ENCODE measurements at regions not wholly inside any gene's neighbourhood (a gene's known extent, or its start where the extent isn't known, plus 50 kb on each side); places are given as distances from the start of the nearest gene placed in this dataset.

DNA sequence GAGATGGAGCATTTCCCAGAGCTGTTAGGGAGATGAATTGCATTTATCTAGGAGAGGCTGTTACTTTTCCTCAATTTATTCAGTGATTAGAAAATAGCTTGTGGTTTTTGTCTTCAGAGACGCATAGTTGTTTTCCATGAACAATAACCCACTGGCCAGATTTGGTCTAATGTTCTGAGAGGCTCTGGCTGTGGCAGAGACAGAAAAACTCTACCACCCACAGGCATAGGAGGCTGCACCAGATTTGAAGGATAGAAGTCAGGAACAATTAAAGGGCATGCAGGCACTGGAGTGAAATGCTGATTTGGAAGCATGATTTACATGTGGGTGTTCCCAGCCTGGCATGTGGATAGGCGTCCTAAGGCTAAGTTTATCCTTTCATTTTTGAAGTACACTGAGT lies 143.5 kb downstream of the NFKBIZ start:
- Histone ChIP-seq H3K4me1 (no peaks in the 10 kb centered on the region), H3K27me3 (replicated peaks; ENCODE audit: control insufficient read depth, insufficient read depth, low read length) (no peaks in the 10 kb centered on the region), H3K36me3 (ENCODE audit: control insufficient read depth, insufficient read depth, low read length) (no peaks in the 10 kb centered on the region), H3K9me3 (no peaks in the 10 kb centered on the region), H3K4me3 (ENCODE audit: low read depth, low read length) (no peak overlapping the region)
- ChIA-PET CTCF (no interaction called here), POLR2A (no interaction called here)
- Mint-ChIP-seq H3K4me3 (ENCODE audit: unreplicated experiment) (no peak overlapping the region), H3K36me3 (ENCODE audit: insufficient read depth, unreplicated experiment) (no peaks in the 10 kb centered on the region), H3K4me1 (ENCODE audit: low read depth, unreplicated experiment) (no peaks in the 10 kb centered on the region), H3K27me3 (ENCODE audit: insufficient read depth, unreplicated experiment) (peaks cover 4% of the 10 kb centered on the region), H3K27ac (ENCODE audit: unreplicated experiment) (no peak overlapping the region), H3K9me3 (ENCODE audit: unreplicated experiment) (no peaks in the 10 kb centered on the region)
- intact Hi-C loops (cut with micrococcal nuclease; ENCODE audit: unreplicated experiment), result loop anchor here (10.0 kb wide), 1 partner anchor 178 kb away; no protein-coding TSS in a partner anchor
- no peak for DNase-seq
- BruUV-seq (replicated peaks), result no TSS peak
- TF ChIP-seq, protein P1, sequence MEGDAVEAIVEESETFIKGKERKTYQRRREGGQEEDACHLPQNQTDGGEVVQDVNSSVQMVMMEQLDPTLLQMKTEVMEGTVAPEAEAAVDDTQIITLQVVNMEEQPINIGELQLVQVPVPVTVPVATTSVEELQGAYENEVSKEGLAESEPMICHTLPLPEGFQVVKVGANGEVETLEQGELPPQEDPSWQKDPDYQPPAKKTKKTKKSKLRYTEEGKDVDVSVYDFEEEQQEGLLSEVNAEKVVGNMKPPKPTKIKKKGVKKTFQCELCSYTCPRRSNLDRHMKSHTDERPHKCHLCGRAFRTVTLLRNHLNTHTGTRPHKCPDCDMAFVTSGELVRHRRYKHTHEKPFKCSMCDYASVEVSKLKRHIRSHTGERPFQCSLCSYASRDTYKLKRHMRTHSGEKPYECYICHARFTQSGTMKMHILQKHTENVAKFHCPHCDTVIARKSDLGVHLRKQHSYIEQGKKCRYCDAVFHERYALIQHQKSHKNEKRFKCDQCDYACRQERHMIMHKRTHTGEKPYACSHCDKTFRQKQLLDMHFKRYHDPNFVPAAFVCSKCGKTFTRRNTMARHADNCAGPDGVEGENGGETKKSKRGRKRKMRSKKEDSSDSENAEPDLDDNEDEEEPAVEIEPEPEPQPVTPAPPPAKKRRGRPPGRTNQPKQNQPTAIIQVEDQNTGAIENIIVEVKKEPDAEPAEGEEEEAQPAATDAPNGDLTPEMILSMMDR (IDR thresholded peaks at IDR 0.05; ENCODE audit: insufficient read depth in 1 of 2, low read depth in 1 of 2, low read length in 1 of 2, severe bottlenecking in 1 of 2, unreplicated experiment in 1 of 2), result no peak

DNA sequence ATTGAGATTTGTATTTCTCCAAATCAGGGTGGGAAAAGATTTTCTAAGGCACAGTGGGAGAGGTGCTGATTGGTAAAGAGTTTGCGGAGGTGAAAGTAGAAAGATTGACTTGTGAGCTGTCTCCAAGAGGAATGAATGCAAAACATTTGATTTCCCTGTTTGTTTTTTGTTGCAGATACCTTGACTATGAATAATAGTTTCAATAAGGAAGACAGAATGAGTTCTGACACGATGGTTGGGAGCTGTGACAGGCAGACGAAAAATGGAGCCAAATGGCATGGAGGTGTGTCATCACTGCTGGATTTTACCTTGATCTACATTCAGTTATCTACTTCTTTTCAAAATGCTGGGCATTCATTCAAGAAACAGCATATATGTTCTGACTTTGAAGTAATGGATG lies 145.1 kb downstream of the NFKBIZ start:
- TF ChIP-seq, protein P1 (IDR thresholded peaks at IDR 0.05; ENCODE audit: insufficient read depth in 1 of 2, low read depth in 1 of 2, low read length in 1 of 2, severe bottlenecking in 1 of 2, unreplicated experiment in 1 of 2), result no peak
- no peaks in the 10 kb centered on the region for H3K9me3 Mint-ChIP-seq (ENCODE audit: unreplicated experiment)
- peaks cover 4% of the 10 kb centered on the region for H3K27me3 Mint-ChIP-seq (ENCODE audit: insufficient read depth, unreplicated experiment)
- BruUV-seq (replicated peaks), result no TSS peak
- no peak overlapping the region for H3K27ac Mint-ChIP-seq (ENCODE audit: unreplicated experiment)
- DNase-seq, result no peak
- H3K4me3 Mint-ChIP-seq (ENCODE audit: unreplicated experiment), result no peak overlapping the region
- Histone ChIP-seq H3K4me3 (ENCODE audit: low read depth, low read length) (no peak overlapping the region), H3K9me3 (no peaks in the 10 kb centered on the region), H3K27me3 (replicated peaks; ENCODE audit: control insufficient read depth, insufficient read depth, low read length) (no peaks in the 10 kb centered on the region), H3K36me3 (ENCODE audit: control insufficient read depth, insufficient read depth, low read length) (no peaks in the 10 kb centered on the region), H3K4me1 (no peaks in the 10 kb centered on the region)
- H3K36me3 Mint-ChIP-seq (ENCODE audit: insufficient read depth, unreplicated experiment), result no peaks in the 10 kb centered on the region
- intact Hi-C loops (cut with micrococcal nuclease; ENCODE audit: unreplicated experiment), result loop anchor here (10.0 kb wide), 1 partner anchor 180 kb away; no protein-coding TSS in a partner anchor
- CTCF ChIA-PET, result no interaction called here
- H3K4me1 Mint-ChIP-seq (ENCODE audit: low read depth, unreplicated experiment), result no peaks in the 10 kb centered on the region
- POLR2A ChIA-PET, result no interaction called here

DNA sequence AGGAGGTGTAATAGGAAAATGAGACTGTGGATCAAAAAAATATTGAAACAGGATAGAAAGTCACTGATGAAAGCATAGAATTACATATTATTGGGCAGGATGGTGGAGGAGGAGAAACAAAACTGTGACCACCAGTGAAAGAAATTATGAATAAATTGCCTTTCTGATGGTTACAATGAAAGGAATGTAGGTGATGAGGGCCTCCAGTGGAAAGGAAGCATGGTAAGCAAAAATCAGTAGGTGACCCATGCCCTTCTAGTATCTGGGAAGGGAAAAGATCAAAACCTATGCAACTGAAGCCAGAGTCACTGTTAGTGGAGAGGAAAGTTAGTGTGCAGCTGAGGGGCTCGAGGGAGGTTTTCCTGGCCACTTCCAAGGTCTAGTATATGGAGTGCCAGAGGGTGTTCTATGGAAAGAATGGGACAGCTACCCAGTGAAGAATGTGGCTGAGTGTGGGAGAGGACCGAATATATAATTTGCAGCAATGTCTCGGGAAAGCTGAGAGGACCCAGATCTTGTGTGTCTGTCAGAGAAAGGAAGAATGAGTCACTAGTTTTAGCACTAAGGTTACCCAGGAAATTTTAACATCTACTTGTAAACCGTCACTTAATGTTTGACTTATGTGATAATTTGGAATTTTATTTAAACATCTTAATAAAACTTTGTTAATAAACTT lies 146.2 kb downstream of the NFKBIZ start:
- no peaks in the 10 kb centered on the region for H3K36me3 Mint-ChIP-seq (ENCODE audit: insufficient read depth, unreplicated experiment)
- no peak for DNase-seq
- H3K4me1 ChIP-seq, result no peaks in the 10 kb centered on the region
- H3K27me3 ChIP-seq (replicated peaks; ENCODE audit: control insufficient read depth, insufficient read depth, low read length), result no peaks in the 10 kb centered on the region
- no peak overlapping the region for H3K4me3 Mint-ChIP-seq (ENCODE audit: unreplicated experiment)
- intact Hi-C loops (cut with micrococcal nuclease; ENCODE audit: unreplicated experiment), result loop anchor here (10.0 kb wide), 1 partner anchor 181 kb away; no protein-coding TSS in a partner anchor
- no peak overlapping the region for H3K4me3 ChIP-seq (ENCODE audit: low read depth, low read length)
- H3K36me3 ChIP-seq (ENCODE audit: control insufficient read depth, insufficient read depth, low read length), result no peaks in the 10 kb centered on the region
- CTCF ChIA-PET, result interaction anchor here (1.2 kb wide), 1 partner anchor 230 kb away, joined by 5 read pairs; no protein-coding TSS in a partner anchor
- TF ChIP-seq, protein P1 (IDR thresholded peaks at IDR 0.05; ENCODE audit: insufficient read depth in 1 of 2, low read depth in 1 of 2, low read length in 1 of 2, severe bottlenecking in 1 of 2, unreplicated experiment in 1 of 2), result no peak
- H3K27me3 Mint-ChIP-seq (ENCODE audit: insufficient read depth, unreplicated experiment), result peaks cover 4% of the 10 kb centered on the region
- POLR2A ChIA-PET, result no interaction called here
- no peak overlapping the region for H3K27ac Mint-ChIP-seq (ENCODE audit: unreplicated experiment)
- no peaks in the 10 kb centered on the region for H3K4me1 Mint-ChIP-seq (ENCODE audit: low read depth, unreplicated experiment)
- no peaks in the 10 kb centered on the region for H3K9me3 Mint-ChIP-seq (ENCODE audit: unreplicated experiment)
- no peaks in the 10 kb centered on the region for H3K9me3 ChIP-seq
- BruUV-seq (replicated peaks), result no TSS peak

All from Caco-2 (cell line).